ENCODE measurements at regions not wholly inside any gene's neighbourhood (a gene's known extent, or its start where the extent isn't known, plus 50 kb on each side); places are given as distances from the start of the nearest gene placed in this dataset.

DNA sequence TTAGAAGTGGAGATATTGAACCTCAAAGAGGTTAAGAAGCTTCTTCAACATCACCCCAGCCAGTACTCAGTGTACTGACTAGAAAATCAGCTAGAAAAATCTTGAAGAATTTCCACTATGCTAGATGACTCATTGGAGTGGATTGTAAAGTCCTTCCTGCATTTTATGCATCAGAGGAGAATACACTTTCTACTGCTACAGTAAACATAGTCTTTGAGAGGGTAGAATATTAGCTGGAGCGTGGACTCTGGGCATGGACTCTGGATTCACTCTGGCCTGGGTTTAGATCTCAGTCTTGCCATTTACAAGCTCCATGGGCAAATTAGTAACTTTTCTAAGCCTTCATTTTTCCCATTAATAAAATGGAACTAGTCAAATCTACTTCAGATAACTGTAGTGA, 215.9 kb downstream of the IRS1 start:
- TF ChIP-seq, protein P1, sequence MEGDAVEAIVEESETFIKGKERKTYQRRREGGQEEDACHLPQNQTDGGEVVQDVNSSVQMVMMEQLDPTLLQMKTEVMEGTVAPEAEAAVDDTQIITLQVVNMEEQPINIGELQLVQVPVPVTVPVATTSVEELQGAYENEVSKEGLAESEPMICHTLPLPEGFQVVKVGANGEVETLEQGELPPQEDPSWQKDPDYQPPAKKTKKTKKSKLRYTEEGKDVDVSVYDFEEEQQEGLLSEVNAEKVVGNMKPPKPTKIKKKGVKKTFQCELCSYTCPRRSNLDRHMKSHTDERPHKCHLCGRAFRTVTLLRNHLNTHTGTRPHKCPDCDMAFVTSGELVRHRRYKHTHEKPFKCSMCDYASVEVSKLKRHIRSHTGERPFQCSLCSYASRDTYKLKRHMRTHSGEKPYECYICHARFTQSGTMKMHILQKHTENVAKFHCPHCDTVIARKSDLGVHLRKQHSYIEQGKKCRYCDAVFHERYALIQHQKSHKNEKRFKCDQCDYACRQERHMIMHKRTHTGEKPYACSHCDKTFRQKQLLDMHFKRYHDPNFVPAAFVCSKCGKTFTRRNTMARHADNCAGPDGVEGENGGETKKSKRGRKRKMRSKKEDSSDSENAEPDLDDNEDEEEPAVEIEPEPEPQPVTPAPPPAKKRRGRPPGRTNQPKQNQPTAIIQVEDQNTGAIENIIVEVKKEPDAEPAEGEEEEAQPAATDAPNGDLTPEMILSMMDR (IDR thresholded peaks at IDR 0.05), result no peak
- no peak for TF ChIP-seq POLR2A (IDR thresholded peaks at IDR 0.05)
